Epithelial cell of esophagus (primary cell): ENCODE measurements at regions not wholly inside any gene's neighbourhood (a gene's known extent, or its start where the extent isn't known, plus 50 kb on each side); places are given as distances from the start of the nearest gene placed in this dataset.
A peak's percentile ranks its signal among the peaks of the same experiment; 100 is the strongest.

Source experiments
- DNase-seq: peaks from one replicate; pipeline ENCODE4 v3.0.0; 2010; ENCODE audit warnings: low read depth
- H3K4me3 ChIP-seq: 2 replicates; pipeline ENCODE4 v1.5.1; 2011; ENCODE audit warnings: mild to moderate bottlenecking, low read length, control low read depth
- TF ChIP-seq, protein P1 (sequence below): IDR thresholded peaks from 2 replicates; pipeline ENCODE4 v1.5.1; 2011; ENCODE audit warnings: low read depth, mild to moderate bottlenecking, low read length, control low read depth, inconsistent platforms; ENCODE audit not compliant: insufficient read depth; ENCODE audit errors: missing control alignments

DNA sequence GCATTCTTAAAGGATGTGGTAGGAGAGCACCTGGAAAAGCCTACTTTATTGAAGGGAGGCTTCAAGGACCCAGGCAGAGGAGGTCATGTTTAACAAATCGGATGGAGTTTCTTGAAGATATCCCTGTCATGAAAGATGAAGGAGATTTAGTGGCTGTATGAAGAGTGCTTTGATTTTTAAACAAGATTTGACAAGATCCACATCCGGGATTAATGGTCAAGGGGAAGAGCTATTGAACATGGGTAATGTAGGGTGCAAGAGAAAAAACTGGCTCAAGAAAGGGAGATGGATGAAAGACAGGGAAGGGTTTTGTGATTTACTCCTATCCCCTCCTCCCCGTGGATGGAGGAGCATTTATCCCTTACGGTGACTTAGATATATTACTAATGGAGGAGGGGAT lies 113.1 kb upstream of the OSR1 start:
- TF ChIP-seq, protein P1, sequence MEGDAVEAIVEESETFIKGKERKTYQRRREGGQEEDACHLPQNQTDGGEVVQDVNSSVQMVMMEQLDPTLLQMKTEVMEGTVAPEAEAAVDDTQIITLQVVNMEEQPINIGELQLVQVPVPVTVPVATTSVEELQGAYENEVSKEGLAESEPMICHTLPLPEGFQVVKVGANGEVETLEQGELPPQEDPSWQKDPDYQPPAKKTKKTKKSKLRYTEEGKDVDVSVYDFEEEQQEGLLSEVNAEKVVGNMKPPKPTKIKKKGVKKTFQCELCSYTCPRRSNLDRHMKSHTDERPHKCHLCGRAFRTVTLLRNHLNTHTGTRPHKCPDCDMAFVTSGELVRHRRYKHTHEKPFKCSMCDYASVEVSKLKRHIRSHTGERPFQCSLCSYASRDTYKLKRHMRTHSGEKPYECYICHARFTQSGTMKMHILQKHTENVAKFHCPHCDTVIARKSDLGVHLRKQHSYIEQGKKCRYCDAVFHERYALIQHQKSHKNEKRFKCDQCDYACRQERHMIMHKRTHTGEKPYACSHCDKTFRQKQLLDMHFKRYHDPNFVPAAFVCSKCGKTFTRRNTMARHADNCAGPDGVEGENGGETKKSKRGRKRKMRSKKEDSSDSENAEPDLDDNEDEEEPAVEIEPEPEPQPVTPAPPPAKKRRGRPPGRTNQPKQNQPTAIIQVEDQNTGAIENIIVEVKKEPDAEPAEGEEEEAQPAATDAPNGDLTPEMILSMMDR: no peak
- DNase-seq: no peak
- no peak overlapping the region for H3K4me3 ChIP-seq

DNA sequence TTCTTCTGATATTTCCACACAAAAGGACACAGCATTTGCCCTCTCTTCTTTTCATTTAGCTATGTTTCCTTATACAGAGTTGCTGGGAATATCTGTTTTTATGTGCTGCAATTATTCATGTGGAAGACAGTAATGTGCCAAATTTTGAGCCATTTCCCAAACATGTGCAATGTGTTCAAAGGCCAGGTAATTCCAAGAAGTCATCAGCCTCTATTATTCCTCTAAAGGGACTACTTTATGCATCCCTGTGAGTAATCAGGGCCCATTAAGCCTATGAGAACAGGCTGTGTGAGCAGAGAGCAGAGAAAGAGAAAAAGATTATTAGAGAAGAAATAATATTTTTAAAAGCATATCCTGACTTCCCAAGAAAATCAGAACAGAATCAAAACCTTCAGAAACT lies 107.6 kb upstream of the OSR1 start:
- TF ChIP-seq, protein P1: no peak
- no peak for DNase-seq

DNA sequence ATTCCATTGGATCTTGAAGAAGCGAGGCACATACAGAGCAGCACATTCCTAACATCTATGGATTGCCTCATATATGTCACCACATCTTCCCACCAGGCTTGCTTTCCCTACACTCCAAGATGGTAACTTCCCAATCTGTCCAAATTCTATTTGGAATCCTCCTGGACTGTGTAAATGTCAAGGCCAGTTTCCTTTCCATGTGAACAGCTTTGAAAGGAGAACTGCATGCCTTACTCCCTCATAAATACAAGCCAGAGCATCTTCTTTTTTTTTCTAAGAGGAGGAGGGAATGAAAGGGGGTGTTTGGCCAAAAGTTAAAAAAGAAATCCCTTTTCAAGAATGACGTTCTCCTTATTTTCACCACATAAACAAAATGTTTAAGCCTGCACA lies 103.8 kb upstream of the OSR1 start:
- TF ChIP-seq, protein P1: no peak
- no peak for DNase-seq

More for the DNA sequence above, 107.6 kb upstream of the OSR1 start:
- H3K4me3 ChIP-seq: no peak overlapping the region

DNA sequence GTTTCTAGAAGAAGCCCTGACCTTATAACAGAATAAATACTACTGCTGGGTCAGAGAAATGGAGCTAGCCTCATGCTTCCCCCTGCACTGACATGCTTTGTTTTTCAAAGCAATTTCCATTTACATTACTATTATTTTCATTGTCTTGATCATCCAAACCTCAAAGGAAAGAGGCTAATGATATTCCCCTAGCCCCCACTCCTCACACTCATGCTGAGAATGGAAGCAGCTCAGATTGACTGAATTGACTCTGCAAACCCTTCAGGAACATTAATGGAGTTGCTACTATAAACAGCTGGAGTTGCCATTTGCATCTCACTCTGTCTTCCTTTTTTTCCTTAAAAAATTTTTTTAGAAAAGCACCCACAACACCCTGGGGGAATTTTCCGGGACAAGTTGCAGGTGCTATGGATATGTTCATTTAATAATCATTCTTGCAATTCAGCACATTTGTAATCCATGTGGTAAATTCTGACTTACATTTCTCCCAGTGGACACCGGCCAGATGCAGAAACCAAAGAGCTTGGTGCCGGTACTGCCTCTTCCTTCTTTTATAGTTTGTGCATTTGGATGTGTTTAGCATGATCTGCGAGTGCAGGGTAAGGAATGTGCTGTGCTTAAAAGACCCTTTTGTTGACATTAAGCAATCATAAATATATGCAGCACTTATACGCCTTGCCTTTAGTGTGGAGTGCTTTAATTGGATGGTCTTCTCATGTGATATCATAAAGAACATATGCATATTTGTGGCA lies 103.3 kb upstream of the OSR1 start:
- DNase-seq: no peak
- TF ChIP-seq, protein P1: no peak
- no peak overlapping the region for H3K4me3 ChIP-seq

More for the DNA sequence above, 103.8 kb upstream of the OSR1 start:
- H3K4me3 ChIP-seq: no peak overlapping the region

DNA sequence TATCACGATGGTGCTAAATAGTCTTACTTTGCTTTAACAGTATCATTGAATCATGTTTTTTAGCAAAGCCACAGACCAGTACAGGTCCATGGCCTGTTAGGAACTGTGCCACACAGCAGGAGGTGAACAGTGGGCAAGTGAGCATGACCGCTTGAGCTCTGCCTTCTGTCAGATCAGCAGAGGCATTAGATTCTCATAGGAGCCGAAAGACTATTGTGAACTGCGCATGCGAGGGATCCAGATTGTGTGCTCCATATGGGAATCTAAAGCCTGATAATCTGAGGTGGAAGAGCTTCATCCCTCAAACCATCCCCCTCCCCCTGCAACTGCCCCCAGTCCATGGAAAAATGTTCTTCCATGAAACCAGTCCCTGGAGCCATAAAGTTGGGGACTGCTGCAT lies 102.3 kb upstream of the OSR1 start:
- no peak overlapping the region for H3K4me3 ChIP-seq
- TF ChIP-seq, protein P1: no peak
- no peak for DNase-seq

DNA sequence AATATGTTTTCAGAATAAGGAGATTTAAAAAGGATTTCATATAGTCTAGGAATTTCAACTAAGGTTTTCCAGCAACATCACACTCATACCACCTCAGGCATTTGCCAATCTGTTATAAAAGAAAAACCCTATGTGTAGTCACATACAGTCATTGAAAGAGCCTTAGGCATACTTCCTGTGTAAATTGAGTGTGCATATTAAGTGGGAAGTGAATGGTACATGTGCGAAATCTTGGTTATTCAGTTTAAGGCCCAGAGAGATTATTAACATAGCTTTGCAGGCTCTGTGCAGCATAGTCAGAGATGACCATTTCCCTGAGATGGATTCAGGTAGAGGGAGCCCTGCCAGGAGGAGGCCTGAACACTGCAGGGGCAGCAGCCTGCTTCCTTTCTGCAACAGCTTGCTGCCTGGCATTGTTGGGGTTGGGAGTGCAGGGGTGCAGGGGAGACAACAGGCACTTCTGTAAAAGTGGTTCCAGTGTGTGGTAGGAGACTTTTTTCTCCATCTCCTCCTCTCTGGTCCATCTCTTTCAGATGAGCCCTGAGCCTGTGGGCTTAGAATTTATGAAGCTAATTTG lies 100.1 kb upstream of the OSR1 start:
- TF ChIP-seq, protein P1: no peak
- H3K4me3 ChIP-seq: no peak overlapping the region
- peak; percentile 4 for DNase-seq

DNA sequence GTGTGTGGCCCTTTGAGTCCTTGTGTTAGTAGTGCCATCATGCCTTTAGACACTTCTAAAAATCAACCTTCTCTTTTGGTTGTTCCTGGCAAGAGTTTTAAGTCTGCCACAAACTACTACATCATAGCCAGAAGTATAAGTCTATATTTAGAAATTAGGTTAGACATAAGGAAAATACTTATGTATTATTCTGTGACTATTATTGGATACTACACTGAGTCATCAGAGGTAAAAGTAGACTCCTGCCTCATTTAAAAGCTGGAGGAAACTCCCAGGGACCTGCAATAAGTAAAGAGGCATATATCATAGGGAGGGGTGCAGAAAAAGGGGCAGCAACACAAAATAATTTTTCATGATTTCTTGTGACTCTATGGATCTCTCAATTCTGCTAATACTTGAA lies 99.4 kb upstream of the OSR1 start:
- DNase-seq: no peak
- TF ChIP-seq, protein P1: no peak
- no peak overlapping the region for H3K4me3 ChIP-seq
